Upper lobe of left lung (tissue), 4 donors: ENCODE measurements at regions not wholly inside any gene's neighbourhood (a gene's known extent, or its start where the extent isn't known, plus 50 kb on each side); places are given as distances from the start of the nearest gene placed in this dataset.

Source experiments
- CTCF ChIP-seq, 6 experiments: fragments of 450-650 bp in 4 of 6; fragments of 200-600 bp in 2 of 6; sonication (generic) in 2 of 6; IDR thresholded peaks; one replicate each; pipeline ENCODE4 v1.5.1; 2016 to 2019; ENCODE audit warnings: antibody characterized with exemption in 6 of 6
- EP300 ChIP-seq, 4 donors: sonication (generic); formaldehyde crosslinking; IDR thresholded peaks; one replicate each; pipeline ENCODE4 v1.5.1; 2017; ENCODE audit warnings: antibody characterized with exemption in 4 of 4, control low read depth in 2 of 4
- POLR2AphosphoS5 ChIP-seq, 2 donors: sonication (generic); formaldehyde crosslinking; IDR thresholded peaks; one replicate each; pipeline ENCODE4 v1.5.1; 2017; ENCODE audit warnings: antibody characterized with exemption in 2 of 2

- no peak for TF ChIP-seq EP300 (IDR thresholded peaks at IDR 0.05)
- TF ChIP-seq CTCF (IDR thresholded peaks at IDR 0.05), result no peak
- no peak for TF ChIP-seq POLR2AphosphoS5 (IDR thresholded peaks at IDR 0.05)
Measured at GRCh38 chr7:41451826-41452225, 251.1 kb downstream of the INHBA start.
